ENCODE measurements at regions not wholly inside any gene's neighbourhood (a gene's known extent, or its start where the extent isn't known, plus 50 kb on each side); places are given as distances from the start of the nearest gene placed in this dataset.

DNA sequence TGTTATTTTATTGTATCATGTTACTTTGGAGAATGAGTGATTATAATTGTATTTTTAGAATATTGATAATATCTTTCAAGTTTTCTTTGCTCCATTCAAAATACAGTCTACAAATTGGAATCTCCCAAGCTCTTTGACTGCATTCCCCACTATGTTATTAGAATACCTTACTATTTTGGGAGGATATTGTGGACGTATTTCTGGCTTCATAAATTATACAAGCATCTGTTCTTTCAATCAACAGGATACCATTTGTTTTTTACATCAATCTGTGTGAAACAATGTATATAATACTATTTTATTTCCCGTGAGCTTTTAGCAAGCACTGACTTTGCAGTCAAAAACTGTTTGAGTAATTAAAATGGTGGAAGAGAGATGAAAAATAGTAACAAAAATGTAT, 226.5 kb downstream of the PTPRC start:
- FAIRE-seq, result no peak

DNA sequence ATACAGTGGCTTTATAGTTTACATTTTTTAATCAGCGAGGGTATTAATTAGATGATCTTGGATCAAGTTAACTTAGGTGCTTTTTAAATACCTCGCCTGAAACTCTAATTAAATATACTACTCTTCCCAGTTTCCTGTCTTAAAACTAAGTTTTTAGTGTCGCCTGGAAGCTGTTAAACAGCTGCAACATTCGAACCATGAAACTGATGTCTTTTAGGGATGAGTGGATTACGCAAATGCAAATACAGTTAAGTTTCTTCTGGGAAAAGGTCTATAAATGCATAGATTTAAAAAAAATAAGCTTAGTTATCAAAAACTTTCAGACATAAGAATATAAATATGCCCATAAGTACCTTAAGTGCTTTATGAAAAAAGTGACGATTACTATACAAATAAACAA, 228.3 kb downstream of the PTPRC start:
- no peak for FAIRE-seq

DNA sequence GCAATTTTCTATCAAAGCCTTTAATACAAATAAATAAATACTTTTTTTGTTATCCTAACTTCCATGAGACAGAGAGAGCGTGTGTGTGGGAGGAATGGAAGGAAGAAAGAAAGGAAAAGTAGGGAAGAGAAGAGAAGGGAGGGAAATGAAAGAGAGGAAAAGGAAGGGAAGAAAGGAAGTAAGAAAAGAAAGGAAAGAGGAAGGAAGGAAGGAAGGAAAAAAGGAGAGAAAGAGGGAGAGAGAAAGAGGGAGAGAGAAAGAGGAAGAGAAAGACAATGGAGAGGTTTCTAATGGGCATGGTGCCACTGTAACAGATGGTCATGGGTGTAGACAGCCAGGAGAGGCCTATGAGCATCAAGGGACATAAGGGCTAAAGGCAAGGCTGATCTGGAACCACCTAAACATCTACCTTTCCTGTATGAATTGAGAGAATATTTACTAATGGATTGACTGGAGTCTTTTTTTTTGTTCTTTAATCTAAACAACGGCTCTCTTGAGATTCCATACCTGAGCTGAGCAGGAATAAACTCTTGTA, 234.9 kb downstream of the PTPRC start:
- FAIRE-seq, result no peak

DNA sequence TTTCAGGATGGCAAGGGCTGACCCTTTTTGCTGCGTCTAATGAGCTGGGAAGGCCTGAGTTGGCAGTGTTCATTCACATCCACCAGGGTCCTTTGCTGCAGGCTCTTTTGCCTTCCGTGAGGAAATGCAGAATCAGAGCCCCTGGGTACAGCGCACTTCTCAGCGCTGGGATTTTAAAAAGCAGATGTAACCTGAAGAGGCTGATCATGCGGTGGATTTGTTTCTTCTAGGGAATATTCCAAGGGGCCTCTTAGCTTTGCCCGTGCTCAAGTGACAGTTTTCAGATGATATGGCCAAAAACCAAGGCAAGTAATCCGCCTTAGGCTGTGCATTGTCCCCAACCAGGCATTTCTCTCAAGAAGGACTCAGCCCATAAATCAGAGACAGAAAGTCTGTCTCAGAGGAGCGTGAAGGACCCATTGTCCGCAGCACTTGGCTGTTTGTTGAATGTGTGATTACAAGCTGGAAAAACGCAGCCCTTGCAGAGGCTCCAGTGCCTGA, 237.6 kb downstream of the PTPRC start:
- FAIRE-seq, result no peak

DNA sequence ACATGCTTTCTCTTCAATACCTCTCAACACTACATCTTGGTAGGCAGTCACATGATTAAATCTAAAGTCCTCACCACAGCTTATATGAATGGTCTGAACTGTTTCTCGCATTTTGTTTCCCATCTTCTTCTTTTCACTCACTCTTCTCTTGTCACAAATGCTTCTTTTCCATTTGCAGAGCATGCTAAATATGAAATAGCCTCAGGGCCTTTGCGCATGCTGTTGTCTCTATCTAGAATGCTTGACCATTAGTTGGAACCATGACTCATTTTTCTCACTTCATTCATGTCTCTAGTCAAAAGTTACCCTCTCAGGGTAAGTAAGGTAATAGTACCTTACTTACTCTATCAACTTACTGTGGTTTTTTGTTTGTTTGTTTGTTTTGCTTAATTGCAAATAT, 239.7 kb downstream of the PTPRC start:
- FAIRE-seq, result no peak

DNA sequence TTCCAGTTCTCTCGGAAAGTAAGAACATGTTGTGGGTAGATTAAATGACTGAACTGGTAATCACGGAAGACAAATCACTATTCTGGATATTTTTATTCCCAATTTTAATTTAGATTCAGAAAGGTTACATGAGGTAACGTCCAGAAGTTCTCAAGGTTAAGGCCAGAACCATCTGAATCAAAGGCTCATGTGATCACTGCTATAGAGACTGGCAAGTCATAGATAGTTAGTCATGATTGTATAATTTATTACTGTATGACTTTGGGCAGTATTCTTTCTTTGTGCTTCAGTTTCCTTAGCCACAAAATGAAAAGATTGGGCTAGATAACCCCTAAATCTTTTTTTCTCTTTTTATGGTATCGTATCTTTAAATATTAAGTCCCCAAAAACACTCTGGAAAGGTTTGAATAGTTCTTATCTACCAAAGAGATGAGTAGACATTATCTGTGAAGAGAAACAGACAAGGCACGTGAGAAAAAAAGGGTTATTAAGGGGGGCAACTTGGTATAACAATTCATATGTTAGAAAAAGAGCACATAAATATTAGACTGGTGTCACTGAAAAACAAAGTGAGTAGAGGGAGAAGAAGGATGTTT, 241.0 kb downstream of the PTPRC start:
- FAIRE-seq, result peak; percentile 9

DNA sequence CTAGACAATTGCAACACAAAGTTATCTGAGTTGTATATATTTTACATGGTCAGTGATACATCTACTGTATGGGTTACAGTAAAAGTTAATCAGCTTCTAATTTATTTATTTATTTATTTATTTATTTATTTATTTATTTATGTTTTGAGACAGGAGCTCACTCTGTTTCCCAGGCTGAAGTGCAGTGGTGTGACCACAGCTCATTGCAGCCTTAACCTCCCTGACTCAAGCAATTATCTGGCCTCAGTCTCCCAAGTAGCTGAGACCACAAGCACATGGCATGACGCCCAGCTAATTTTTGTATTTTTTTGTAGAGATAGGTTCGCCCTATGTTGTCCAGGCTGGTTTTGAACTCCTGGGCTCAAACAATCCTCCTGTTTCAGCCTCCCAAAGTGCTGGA, 241.6 kb downstream of the PTPRC start:
- FAIRE-seq, result no peak

DNA sequence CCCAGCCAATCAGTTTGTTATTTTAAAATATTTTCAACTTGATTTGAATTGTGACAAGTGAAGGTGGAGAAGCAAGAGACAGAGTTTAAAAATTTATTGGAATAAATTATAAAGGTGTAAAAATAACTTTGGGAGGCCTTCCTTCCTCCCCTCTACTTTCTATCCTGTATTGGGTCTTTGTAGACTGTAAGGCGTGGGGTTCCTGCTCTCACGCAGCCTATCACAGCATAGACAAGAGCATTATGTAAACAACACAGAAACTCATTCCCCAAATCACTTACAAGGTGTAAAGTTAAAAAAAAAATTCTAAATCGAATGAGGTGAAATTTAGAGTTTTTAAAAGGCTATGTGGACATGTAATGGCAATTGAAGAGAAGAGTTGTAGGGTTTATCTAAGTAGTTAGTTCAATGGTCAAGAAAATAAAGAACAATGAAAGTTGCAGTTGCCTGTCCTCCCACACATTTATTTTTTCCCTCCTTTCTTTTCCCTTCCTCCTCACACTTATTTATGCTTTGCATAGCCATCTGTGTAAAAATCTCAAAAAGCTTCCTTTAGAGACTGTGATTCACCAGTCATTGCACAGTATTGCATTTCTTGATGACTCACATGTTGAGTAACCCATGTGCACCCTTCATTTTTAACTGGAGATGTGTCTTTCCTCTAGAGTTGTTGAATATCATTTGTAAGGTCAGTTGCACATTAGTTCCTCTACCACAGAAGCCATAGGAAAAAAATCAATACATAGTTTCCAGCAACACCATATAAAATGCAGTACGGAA, 242.2 kb downstream of the PTPRC start:
- no peak for FAIRE-seq

DNA sequence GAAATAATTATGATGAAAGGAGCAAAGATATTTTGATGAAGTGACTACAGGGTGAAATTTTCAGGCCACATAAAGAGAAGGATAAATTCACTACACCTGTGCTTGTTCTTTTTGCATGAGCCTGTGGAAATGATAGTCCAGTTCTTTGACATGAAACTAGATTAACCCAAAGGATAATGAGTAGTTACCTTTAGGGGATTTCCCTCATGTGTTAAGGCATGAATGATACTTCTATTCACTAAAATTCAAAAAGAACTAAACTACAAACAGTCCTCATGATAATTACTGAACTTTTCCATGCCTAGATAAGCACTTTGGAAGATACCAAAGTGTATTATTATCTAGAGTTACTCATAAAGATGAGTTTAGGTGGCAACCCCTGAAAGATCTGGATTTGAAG, 244.3 kb downstream of the PTPRC start:
- no peak for FAIRE-seq

DNA sequence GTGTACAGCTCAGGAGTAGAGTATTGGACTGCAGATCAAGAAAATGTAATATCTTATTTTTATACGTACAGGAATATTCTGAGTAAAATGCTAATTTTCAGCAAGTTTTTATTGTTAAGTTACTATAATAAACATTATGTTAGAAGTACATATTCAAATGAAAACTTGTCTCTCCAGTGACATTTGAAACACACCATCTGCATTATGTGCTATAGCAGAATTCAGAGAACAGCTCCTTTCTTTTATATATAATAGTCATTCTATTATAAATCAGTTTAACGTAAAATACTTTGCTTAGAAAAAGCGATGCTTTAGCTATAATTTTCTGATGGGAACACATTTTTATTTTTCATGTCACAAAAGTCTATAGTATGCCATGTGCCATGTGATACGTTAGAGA, 249.0 kb downstream of the PTPRC start:
- no peak for FAIRE-seq

DNA sequence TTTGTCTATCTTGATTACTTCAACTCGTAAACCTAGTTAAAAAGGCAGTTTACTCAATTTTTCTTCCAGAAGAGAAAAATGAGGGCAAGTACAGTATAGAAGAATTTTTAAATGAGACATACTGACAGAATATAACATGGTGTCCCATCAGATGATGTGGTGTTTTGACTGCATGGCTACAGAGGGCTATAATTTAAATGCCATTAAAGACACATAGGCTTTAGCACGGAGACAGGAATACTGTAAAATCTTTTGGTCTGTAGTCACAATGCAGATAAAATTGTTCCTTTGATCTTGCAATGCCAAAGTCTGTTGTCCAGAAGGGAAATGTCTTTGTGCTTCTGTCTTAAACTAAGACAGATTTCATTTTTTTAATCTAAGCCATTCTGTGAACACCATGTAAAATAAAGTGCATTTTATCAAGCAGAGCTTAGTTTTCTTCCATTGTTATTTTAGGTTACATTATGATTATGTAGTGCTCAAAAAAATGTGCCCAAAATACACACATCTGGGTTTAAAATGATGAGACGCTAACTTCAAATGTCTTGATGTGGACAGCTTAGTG, 249.6 kb downstream of the PTPRC start:
- no peak for FAIRE-seq

DNA sequence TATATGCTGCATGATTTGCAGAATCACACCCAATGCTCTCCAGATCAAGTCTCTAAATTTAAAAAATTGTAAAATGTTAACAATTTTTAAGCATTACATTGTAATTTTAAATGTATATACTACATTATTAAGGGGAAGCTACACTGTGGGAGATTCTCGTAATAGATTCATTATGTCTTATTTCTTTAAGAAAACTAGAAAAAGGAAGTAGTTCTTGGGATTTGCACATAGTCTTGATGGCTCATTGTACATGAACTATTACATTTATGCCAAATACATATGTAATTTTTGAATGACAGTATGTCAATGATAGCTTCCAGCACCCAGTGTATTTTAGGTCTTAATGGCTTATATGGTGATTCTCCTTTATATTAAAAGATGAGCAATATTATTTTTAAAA, 250.3 kb downstream of the PTPRC start:
- FAIRE-seq, result no peak

DNA sequence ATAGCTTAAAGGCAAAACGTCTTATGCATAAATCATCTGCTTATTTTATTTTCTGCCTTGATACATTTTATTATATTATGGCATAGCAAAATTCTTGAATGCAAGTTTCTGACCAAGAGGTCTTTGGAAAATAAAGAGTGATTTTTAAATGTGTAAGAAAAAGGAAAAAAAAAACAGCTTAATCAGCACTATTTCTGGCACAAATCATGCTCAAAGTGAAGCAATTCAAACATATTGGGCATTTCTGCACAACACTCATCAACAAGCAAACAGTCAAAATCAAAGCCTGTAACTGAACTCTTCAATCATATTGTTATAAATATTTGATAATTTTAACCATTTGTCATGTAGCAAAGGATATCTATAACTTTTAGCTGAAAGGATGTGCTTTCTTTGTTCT, 250.9 kb downstream of the PTPRC start:
- FAIRE-seq, result no peak

DNA sequence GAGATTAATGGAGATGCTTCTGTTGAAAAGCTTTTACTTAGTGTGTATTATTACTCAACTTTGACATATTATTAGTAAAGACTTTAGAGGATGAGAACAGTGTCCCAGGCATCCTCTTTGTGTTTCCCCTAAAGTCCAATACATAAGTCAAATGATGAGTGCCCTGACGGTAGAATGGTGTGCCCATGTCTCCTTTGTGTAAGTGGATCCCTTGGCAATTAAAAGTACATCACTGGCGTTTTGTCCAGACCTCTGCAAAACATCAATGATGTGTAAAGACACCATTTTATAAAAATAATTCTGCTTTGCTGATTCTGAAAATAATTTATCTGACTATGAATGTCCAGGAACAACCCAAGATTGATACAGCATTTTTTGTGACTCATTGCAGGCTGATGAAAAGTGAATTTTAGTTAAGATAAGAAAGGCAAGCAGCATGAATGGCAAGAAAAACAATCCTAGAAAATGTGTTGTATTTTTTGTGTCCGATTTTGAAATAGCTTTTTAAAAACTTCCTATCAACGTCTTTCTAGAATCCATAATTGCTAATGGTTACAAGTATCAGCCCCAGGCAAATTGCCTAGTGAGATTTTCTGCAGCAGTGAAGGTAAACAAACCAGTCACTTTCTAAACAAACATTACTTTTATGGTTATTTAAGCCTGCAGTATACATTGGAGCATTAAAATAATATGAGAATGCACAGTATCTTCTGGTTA, 251.5 kb downstream of the PTPRC start:
- peak; percentile 56 for FAIRE-seq

DNA sequence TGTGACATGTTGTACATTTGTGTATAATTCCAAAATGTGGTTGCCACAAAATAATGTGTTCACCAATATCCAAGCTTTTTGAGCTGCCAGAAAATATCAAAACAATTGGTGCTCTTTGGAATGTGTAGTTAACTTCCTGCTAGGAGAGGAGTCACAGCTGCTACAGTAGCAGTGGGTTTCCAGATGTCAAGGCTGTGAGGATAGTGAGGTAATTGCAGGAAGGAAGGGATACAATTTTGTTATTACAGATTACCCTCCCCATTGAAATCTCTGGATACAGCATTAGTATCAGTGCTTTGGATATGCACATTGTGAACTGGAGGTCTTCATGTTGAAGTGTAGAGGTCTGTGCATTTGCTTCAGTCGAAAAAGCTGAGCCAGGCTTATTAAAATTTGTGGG, 253.2 kb downstream of the PTPRC start:
- FAIRE-seq, result no peak

DNA sequence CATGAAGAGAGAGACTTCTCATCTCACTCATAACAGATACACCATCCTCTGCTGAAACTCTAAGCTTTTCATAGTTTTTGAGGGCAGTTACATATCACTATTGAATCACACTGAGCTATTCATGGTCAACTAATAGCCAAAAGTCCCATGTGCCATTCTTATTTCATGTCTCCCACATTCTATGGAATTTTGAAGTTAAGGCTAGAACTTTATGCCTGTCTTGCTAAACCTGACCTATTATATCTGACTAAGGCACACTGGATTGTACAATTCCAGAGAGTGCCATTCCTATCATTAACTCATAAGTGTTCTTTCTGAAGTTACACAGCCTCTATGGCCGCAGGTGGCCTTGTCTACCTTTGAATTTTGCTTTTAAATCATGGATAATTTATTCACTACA, 254.3 kb downstream of the PTPRC start:
- no peak for FAIRE-seq

DNA sequence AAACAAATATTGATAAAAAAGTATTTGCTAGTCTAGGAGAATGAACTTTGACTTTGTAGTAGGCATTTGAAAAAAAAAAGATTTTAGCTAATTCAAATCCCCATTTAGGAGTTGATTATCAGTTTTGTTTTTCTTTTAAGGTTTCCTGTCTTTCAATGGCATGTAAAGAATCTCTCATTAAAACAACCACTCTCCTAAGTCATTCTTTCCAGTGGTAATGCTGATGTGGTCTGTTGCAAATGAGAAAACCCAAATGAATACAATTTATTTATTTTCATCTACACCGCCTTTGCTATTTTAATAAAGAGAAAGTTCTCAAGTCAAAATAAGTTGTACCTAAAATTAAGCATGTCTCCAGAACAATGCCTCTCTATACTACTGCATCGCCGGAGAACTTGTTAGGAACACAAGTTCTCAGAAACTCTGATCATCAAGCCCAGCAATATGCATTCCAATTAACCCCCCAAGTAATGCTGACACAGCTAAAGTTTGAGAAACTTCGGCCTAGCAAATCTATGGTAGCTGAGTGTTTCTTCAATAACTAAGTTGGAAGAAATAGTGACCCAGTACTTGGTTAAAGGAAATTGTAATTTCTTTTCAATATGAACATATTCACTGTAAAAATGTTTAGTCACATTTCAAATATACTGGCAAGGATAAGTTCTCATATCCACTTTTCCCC, 255.1 kb downstream of the PTPRC start:
- no peak for FAIRE-seq

DNA sequence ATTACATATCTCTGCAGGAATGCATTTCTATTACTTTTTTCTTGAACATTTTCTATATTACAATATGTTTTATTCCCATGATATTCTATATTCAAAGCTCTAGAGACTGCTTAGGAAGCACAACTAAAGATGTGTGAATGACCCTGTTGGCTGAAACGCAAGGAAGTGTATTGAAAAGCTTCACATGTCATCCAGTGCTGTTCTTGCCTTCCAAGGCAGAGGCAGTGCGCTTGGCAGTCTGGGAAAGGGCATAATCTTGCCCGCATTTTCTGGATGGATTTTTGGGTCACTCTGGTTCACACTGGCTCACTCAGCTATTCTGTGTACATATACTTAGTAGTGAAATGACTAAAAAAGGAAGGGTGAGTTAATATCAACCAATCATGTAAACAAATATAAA, 262.4 kb downstream of the PTPRC start:
- FAIRE-seq, result no peak

DNA sequence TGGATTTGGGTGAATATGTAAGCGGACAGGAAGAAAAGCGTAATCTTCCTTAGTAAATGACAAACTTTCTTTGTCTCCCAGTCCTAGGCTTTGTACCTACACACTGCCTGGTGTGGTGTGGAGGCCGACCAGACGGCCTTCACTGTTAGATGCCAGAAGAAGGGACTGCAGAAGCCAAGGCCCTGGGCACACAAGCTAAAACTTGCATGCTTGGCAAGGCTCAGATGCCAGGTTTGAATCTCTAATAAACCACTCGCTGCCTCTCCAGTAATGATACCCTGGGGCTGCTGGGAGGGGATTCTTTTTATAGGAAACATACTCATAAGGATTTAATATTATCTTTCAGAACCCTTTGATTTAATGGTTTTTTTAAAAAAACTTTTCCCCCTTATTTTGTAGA, 263.8 kb downstream of the PTPRC start:
- FAIRE-seq, result no peak

DNA sequence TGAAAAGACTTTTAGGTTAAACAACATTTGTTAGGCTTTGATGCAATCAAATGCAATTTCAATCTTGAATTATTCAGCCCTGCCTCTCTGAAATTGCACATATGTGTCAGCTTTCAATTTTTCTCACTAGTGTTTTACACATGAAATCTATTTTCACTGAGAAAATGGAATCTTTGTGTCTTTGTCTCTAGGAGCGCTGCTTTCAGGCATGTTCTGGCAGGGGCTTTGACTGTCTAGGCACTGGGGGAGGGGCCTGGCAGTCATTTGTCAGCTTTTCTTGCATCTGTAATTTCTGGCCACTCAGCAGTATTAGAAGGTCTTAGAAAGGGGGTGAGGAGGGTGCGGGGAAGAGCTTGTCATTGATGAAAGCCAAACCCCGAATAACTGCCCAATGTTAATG, 264.4 kb downstream of the PTPRC start:
- FAIRE-seq, result no peak

DNA sequence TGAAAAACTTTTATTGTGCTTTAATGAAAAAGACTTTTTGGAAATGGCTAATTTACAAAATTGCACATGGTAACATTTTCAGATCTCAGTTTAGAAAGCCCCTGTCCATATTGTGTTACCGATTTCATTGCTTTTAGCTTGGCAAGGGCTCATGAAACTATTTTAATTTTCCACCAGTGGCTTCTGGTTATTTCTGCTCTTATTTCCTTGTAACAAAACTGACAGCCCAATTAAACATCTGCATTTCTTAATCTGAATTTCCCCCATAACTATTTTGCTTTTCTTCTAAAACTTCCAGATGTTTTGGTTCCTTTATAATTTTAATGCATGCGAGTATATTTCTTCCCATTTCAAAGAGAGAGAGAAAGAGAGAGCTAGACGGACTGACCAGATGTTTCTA, 264.8 kb downstream of the PTPRC start:
- no peak for FAIRE-seq

DNA sequence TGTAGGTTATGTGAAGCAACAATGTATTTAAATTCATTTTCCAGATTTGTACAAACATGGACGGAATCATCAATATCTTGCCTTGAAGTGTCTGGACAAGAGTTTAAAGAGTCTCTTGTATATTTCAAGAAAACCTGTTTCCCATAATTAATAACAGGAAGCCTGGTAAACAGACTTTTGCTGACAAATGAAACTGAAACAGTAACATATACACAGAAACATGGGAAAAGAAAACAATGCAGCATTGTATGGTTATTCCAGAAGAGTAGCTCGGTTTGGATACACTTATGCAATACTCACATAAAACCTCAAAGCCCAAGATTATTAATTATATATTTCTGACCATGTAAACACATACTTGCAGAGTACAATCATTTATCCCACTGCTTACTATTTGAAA, 265.5 kb downstream of the PTPRC start:
- FAIRE-seq, result no peak
